ENCODE measurements at regions not wholly inside any gene's neighbourhood (a gene's known extent, or its start where the extent isn't known, plus 50 kb on each side); places are given as distances from the start of the nearest gene placed in this dataset.

- no peak for TF ChIP-seq CTCF (IDR thresholded peaks at IDR 0.05; ENCODE audit: low read depth, low read length, missing control alignments)
- H3K4me3 ChIP-seq (ENCODE audit: low read depth, low read length), result no peak overlapping the region
- in situ Hi-C loops (cut with HindIII; ENCODE audit: low sequenced_read_pairs), result no loop called here
- no peak for DNase-seq (ENCODE audit: low read depth)
These were observed 204.7 kb upstream of the TMTC4 start for GRCh38 chr13:100879255-100879654.

GRCh38 chr13:100876044-100876403, 201.4 kb upstream of the TMTC4 start:
- in situ Hi-C loops (cut with HindIII; ENCODE audit: low sequenced_read_pairs), result no loop called here
- DNase-seq (ENCODE audit: low read depth), result no peak
- TF ChIP-seq CTCF (IDR thresholded peaks at IDR 0.05; ENCODE audit: low read depth, low read length, missing control alignments), result no peak
- H3K4me3 ChIP-seq (ENCODE audit: low read depth, low read length), result no peak overlapping the region

DNA sequence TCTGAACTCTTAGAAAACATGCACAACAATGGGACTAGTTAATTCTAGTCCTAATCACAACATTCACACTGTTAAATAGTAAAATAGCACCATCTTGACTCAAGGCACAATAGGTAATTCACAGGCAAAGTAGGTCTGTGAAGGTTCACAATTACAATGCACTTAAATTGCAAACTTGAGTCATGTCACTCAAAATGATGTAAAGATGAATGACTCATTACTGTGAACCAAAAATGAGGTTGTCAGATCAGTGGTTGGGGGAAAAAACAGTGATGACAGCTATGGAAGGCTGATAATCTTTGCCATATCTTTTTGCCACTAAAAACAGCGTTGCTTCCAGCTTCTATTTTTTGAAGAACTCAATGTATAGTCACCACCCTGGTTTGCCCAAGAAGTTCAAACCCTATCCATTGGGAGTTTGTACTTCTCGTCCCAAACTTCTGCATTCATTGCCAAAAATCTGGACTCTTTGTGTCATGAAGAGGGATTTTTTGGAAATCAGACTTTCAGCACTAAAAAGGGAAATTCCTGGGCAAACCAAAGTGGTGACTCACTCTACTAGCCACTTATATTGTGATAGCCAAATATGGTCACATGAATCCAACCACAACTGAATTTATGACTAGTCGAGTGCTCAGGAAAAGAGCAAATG, 200.9 kb upstream of the TMTC4 start:
- no peak for TF ChIP-seq CTCF (IDR thresholded peaks at IDR 0.05; ENCODE audit: low read depth, low read length, missing control alignments)
- peak; percentile 95 for DNase-seq (ENCODE audit: low read depth)
- in situ Hi-C loops (cut with HindIII; ENCODE audit: low sequenced_read_pairs), result no loop called here
- H3K4me3 ChIP-seq (ENCODE audit: low read depth, low read length), result no peak overlapping the region

- no peak overlapping the region for H3K4me3 ChIP-seq (ENCODE audit: low read depth, low read length)
- in situ Hi-C loops (cut with HindIII; ENCODE audit: low sequenced_read_pairs), result no loop called here
- DNase-seq (ENCODE audit: low read depth), result no peak
- no peak for TF ChIP-seq CTCF (IDR thresholded peaks at IDR 0.05; ENCODE audit: low read depth, low read length, missing control alignments)
These were observed 198.2 kb upstream of the TMTC4 start for GRCh38 chr13:100872761-100873160.

DNA sequence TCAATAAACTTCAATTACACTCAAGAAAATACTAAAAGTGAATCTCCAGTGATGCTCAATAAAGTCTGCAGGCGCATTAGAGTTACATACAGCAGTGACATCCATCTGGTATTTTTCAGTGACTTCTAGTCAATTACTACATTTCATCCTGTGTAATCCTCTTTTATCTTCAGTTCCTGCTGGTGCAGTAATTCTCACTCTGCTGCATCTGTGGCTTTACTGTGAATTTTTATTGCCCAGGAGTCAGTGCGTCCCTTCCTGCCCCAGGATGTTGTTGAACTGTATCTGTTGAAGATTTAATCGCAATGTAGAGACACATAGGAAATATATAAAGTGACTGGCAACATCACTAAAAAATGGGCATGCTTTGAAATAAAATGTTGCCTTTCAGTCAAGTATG, 196.3 kb upstream of the TMTC4 start:
- TF ChIP-seq CTCF (IDR thresholded peaks at IDR 0.05; ENCODE audit: low read depth, low read length, missing control alignments), result no peak
- no peak for DNase-seq (ENCODE audit: low read depth)
- in situ Hi-C loops (cut with HindIII; ENCODE audit: low sequenced_read_pairs), result no loop called here
- H3K4me3 ChIP-seq (ENCODE audit: low read depth, low read length), result no peak overlapping the region

- no peak for TF ChIP-seq CTCF (IDR thresholded peaks at IDR 0.05; ENCODE audit: low read depth, low read length, missing control alignments)
- in situ Hi-C loops (cut with HindIII; ENCODE audit: low sequenced_read_pairs), result no loop called here
- no peak for DNase-seq (ENCODE audit: low read depth)
- no peak overlapping the region for H3K4me3 ChIP-seq (ENCODE audit: low read depth, low read length)
These were observed 186.3 kb upstream of the TMTC4 start for GRCh38 chr13:100860866-100861265.

All from astrocyte of the cerebellum (primary cell).